ENCODE measurements at regions not wholly inside any gene's neighbourhood (a gene's known extent, or its start where the extent isn't known, plus 50 kb on each side); places are given as distances from the start of the nearest gene placed in this dataset.
"Not testable (repeated sequence)": the region's sequence is repeated elsewhere in the genome, so short reads cannot be mapped to it uniquely, and the experiment has no call there.

DNA sequence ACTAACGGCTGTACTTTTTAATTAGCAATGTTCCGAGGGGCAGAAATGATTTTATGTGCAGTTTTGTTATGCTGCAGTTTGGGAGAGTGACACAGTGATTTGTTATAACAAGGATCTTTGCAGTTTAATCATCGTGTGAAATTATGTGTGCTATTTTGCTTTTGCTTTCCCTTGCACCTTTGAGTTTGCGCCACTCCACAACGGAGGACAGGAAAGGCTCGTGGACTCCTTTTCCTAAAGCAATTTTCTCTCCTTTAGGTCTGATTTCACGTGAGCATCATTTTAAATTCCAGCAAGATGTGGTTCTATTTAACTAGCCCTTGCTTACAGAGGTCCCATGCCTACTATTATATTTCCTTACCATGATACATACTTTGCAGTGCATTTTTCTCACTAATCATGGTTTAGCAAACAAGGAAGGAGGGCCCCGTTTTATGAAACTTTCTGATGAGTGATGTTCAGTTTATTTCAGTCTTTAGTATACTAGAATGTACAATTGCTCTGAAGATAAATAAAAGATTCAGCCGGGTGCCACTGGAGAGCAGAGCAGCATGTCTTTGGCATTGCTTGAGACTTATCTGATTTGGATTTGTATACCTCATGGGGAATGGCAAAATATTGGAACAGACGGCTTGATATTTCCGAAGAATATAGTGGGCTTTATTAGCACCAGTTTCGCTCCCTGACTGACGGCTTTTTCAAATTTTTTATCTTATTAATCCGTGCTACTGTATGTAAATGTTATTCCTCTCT is 528.2 kb upstream of the FANCL start:
- no peak for DNase-seq (ENCODE audit: low read depth)

DNA sequence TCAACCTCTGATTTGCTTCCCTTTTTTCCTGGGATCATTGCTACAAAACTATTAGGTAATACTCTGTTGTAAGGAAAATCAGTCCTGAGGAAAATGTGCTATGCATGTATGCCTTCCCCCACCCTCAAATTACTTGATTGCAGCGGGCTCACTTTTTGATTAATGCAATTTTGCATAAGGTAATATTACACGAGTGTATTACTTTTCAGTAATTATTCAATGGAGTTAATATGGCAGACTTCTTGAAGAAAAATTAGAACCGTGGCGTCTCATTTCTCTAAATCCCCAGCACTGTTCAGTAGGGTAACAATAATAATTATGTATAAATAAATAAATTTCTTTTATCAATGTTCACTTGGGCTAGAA is 527.6 kb upstream of the FANCL start:
- DNase-seq (ENCODE audit: low read depth): no peak

DNA sequence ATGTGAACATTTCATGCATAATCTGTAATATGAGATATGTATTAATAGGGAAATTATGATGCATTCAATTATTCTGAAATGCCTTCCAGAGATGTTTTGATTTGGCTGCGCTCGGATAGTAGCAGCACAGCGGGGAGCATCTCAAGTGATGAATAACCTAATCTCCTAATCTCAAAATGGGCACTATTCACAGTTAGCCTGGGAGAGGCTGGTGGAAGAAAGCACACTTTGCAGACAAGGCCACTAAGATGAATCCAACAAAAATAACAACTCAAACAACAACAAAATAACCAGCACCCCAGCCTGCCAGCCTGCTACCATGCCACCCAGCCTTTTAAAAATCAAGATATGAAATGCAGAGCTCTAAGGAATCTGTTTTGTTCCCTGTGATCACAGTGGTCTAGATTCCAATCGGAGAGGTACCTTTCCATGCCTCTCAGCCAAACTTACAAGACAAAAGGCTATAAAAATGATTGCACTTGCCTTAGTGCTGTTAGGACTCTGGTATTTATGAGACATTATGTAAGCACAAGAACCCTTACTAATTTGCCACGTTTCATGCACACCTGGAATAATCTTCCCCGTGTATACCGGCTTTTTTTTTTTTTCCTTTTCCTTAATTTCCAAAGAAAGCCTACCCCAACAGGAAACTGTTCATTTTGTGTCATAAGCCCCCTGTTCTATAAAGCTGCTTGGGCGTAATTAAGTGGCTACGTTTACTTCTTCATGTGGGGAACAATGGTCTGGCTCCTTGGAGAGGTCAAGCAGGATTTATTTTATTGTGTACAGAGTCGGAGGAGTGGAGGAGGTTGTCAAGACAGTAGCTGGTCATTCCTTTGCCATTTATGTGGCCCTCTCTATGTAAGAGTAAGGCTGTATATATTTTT is 526.9 kb upstream of the FANCL start:
- DNase-seq (ENCODE audit: low read depth): no peak

DNA sequence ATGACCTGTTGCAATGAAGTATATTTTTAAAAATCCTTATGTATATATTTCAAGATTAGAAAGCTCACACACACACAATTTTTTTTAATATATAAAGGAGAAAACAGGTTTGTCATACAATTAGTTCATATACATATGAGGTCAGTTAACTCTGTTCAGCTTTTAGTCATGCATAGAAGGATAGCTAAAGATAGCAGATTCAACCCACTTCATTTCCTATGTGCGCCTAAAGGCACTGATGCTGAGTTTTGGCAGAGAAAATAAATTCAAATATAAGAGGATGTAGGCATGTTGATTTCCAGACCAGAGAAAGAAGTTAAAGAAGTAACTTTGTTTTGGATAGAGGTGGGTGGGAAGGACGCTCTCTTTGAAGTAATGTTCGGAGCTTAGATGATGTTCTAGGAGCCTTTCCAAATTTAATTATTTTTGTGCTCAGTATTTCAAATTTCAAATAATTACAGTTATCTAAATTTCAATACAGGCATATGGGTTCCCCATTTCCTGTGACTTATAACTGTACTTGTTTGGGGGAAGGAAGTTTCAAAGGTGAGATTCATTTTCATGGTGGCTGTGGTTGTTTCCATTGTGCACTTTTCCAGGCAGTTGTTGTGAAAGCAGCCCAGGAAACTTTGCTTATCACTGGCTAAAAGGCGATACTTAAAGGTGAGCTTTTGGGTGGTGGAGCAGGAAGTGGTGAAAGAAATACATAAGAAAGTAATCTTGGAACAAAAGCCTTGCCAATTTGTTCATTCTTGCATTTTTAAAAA is 523.4 kb upstream of the FANCL start:
- DNase-seq (ENCODE audit: low read depth): no peak

DNA sequence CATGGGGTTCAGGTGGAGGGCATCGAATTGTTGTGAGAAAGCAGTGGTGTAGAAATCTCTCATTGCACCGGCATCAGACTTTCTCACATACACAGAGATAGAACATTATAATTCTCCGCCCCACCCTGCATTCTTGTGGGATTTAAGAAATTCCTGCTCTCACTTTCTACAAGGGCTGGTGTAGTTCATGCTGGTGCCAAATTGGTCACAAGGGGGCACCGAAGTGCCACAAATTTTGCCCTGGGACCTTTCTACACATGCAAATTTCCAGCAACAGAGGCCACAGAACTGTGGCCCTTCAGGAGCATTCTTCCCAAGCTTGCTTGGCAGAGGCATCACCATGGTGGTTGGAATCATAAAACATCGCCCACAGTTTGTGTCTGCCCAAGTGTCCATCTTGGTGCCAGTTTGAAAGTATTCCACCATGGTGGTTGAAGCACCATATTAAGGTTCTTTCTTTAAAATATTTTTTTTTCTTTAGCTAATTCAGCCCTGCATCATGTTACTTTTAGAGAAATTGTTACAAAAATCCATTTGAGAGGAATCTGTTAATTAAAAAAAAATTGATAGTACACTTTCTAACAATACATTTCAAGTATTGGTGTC is 521.2 kb upstream of the FANCL start:
- peak; percentile 34 for DNase-seq (ENCODE audit: low read depth)

DNA sequence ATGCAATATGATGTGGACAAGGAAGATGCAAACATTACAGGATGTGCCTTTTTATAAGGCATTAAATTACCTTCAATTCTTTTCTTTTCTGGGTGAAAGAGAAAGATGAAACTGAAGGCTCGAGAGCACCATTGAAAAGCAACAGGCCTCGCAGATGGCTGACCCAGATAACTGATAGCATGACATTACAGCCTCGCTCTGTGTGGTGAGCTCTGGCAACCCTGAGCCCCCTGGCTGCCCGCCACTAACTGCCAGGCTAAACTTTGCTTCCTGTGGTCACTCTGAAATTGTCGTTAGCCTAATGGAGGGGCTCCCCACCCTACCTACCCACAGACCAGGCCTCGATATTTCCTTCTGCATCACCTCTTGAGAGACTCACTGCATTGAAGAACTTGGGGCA is 516.8 kb upstream of the FANCL start:
- DNase-seq (ENCODE audit: low read depth): peak; percentile 73

DNA sequence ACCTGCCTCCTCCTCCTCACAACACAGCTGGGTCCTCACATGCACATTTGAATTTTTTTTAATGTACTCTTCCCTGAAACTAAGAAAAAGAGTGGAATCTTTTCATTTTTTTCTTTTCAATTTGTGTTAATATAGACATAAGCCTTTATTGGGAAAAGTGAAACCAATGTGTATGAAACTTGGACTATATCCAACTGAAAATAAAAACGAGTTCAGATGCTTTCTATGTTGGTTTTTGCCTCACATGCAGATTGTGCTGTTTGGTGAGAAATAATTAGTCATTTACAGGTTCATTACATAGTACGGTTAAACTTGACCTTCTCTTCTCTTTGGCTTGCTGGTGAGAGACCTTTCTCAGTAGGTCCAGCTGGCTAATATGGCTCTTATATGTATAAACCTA is 515.2 kb upstream of the FANCL start:
- DNase-seq (ENCODE audit: low read depth): no peak

DNA sequence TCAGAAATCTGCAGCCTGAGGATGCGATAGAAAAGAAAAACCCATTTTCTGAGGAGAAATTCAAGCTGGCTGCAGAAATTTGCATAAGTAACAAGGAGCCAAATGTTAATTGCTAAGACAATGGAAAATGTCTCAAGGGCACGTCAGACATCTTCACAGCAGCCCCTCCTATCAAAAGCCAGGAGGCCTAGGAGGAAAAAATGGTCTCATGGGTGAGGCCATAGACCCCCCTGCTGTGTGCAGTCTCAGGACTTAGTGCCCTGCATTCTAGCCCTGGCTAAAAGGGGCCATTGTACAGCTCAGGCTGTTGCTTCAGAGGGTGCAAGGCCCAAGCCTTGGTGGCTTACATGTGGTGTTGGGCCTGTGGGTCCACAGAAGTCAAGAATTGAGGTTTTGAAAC is 511.4 kb upstream of the FANCL start:
- not testable (repeated sequence) for DNase-seq (ENCODE audit: low read depth)

DNA sequence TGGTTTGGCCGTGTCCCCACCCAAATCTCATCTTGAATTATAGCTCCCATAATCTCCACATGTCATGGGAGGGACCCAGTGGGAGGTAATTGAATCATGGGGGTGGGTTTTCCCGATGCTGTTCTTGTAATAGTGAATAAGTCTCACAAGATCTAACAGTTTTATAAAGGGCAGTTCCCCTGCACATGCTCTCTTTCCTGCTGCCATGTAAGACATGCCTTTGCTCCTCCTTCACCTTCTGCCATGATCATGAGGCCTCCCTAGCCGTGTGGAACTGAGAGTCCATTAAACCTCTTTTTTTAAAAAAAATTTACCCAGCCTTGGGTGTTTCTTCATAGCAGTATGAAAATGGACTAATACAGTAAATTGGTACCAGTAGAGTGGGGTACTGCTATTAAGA is 510.6 kb upstream of the FANCL start:
- not testable (repeated sequence) for DNase-seq (ENCODE audit: low read depth)

DNA sequence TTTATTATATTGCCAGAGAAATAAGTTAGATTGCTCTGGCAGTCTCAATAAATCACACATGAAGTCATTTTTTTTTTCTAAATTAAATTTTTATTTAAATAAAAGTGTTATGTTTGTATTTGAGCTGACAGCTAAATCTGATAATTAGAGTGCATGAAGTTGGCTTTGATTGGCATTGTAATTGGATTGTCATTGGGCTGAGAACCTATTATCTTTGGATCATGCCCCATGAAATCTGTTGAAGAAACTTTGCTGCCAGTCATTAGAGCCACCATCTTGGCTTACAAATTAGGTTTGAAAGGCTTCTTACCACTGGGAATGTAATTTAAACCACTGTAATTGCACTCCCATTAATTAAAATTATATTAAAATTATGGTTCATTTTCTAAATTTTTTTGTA is 507.9 kb upstream of the FANCL start:
- DNase-seq (ENCODE audit: low read depth): no peak

DNA sequence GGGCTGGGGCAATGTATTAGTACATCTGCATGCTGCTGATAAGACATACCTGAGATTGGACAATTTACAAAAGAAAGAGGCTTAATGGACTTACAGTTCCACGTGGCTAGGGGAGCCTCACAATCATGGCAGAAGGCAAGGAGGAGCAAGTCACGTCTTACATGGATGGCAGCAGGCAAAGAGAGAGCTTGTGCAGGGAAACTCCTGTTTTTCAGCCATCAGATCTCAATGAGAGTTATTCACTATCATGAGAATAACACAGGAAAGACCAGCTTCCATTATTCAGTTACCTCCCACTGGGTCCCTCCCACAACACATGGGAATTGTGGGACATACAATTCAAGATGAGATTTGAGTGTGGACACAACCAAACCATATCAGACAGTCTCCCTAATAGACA is 504.2 kb upstream of the FANCL start:
- DNase-seq (ENCODE audit: low read depth): not testable (repeated sequence)

DNA sequence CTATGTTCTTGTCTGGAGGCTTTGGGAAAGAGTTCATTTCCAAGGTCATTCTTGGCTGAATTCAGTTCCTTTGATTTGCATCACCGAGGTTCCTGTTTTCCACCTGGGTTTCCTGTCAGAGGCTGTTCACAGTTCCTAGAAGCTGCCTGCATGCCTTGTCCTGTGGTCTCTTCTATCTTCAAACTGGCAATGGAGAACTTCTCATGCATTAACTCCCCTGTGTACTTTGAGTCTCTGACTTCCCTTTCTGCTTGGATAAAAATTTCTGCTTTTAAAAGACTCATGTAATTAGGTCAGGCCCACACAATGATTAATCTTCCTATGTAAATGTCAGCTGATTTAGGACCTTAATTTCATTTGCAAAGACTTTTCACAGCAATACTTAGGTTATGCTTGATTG is 499.3 kb upstream of the FANCL start:
- no peak for DNase-seq (ENCODE audit: low read depth)

DNA sequence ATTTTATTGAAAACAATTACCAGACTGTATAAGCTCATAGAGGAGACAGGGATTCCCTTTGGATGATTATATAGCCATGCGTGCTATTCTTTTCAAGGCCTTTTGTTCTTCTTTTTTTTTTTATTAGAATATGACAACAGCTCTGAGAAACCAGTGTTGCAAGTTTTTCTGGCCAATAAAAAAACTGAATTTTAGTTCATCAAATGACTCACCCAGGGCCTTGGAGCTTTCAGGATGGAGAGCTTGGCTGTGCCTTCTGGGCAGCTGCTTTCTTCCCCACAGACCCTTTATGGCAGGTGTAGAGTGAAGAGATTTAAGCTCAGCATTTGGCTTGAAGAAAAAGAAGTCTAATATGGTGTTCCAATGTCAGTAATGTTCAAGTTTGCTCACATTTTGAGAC is 497.9 kb upstream of the FANCL start:
- no peak for DNase-seq (ENCODE audit: low read depth)

DNA sequence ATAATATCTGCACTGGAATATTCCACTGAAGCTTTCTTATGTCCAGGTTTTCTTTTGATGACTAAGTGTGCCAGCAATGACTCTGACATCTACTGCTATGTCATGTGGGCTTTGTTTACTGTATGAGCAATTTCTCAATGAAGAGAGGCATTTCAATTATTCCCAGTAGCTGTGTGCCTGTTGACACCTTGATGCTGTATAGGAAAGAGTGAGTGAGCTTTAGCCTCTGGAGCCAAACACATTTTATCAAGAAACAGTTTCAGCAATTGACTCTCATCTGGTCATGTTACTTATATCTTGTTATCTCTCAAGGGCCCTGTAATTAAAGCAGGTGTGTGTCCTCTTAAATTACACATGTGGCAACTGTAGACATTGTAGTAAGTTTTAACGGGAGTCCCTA is 493.2 kb upstream of the FANCL start:
- DNase-seq (ENCODE audit: low read depth): no peak

DNA sequence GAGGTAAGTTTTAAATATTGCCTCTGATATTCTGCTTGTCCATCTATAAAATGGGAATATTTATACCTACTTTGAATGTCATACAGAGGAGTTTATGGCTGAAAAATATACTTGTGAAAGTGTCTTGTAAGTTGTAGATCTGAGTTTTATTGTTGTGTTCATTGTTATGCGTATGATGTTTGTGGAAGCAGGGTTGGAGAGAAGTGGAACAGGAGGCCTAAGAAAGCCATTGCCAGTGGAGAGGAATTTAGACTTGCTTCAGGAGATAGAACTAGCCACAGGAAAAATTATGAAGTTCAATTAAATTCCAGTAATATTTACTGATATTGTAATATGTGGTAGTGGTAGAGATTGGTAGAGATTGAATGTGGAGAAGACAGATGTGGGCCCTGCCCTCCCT is 491.9 kb upstream of the FANCL start:
- DNase-seq (ENCODE audit: low read depth): no peak

DNA sequence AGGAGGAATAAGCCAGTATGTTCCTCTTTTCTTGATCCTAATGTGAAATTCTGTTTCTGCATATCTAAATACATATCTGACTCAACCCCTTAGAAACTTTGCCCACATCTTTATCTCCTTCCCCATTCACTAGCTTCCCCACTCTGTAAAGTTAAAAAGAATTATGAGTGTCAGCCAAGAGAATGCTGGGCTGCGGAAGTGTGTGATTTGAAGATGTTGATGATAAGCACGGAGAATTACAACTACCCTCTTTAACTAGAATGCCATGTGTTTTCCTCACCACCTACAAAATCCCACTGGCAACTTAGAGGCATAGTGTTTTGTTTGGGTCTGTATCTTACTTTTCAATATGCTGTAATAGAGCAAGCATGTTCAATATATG is 490.4 kb upstream of the FANCL start:
- DNase-seq (ENCODE audit: low read depth): peak; percentile 81

DNA sequence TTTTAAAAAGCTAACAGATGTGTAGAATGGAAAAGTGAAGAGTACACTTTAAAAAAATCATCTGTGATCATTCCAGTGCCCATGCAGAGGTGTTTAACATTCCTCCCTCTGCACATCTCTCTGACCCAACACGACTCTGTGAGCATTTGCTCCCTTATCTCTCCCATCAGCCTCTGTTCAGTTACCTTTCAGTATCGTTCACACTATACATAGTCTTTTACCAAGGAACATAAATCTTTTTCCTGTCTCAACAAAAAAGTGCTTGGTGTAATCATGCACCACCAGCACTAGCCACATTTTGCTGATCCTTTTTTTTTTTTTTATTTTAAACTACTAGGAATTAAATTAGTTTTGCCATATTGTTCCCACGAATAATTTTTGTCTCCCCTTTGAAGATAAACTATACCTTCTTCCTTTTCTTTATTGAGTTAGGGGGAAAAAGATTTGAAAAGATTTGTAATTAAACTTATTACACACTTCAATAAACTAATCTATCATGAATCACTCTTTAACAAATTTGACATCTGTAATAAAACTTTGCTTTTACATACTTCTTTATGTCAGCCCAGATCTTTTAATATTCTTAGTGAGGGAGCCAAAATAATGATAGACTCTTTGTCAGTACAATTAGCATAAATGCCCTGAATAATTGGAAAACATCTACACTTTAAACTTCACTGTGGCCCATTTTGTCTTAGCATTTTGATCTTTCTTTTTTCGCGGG is 489.8 kb upstream of the FANCL start:
- peak; percentile 20 for DNase-seq (ENCODE audit: low read depth)

DNA sequence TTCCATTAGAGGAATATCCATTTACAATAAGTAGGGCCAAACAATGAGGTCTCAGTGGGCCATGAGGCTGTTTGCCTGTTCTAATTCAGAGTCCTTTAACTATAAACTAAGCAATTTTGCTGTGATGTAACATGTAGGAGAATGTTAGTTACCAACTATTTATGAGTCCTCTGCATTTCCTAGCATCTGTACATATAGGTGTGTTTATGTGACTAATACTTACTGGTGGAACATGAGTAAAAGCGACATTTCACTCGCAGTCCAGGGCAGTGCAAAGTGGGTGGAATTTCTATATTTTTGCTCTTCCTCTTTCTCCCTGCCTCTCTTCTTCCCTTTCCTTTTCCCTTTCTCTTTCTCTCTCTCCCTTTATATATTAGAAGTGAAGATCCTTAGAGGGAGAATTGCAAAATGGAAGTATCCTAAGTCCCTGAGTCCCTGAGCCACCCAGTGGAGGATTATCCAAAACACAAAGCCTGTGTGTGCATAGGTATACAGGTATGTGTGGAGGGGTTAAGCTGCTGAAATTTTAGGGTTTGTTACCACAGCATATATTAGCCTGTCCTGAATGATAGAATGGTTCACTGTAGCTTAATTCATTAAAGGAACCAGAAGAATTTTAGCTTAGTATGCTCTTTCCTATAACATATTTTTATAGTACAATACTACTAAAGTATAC is 487.0 kb upstream of the FANCL start:
- no peak for DNase-seq (ENCODE audit: low read depth)

DNA sequence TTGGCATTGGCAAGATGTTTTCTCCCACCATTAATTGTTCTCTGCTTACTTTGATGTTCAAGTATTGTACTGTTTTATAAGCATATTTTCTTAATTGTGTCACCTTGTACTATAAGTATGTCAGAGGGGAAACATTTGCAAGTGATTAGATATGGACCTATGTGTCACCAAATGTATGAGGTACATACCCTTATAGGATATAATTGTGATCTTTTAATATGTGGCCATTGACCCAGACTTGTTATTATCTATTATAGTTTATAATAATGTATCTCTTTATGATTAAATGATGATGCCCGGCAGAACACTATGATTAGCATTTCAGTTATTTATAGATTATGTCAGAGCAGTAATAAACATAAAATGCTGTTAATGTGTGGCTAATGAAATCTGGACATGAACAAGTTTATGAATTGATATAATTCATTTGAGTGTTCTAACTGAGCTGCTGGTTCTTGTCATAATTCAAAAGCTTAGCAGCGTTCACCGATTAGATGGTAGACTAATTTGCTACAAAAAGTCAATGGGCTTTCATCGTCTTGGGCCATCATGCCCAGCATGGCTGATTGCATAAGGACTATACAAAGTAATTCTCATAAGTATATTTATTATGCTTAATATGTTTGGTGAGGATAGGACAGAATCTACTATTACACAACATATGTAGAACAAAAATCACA is 480.9 kb upstream of the FANCL start:
- DNase-seq (ENCODE audit: low read depth): no peak

Data from CMK (cell line).